ENCODE measurements at regions not wholly inside any gene's neighbourhood (a gene's known extent, or its start where the extent isn't known, plus 50 kb on each side); places are given as distances from the start of the nearest gene placed in this dataset.

- no peak for DNase-seq
These were observed 52.0 kb upstream of the CCL2 start for GRCh38 chr17:34203018-34203638.

- DNase-seq: no peak
These were observed 50.7 kb upstream of the CCL2 start for GRCh38 chr17:34204402-34204801.

All from activated effector memory CD4-positive, alpha-beta T cell treated with anti-CD3 and anti-CD28 coated beads, Interleukin-2, amount 50 U/mL, for 16 hours (primary cell).